Upper lobe of left lung (tissue), 6 donors: ENCODE measurements at regions not wholly inside any gene's neighbourhood (a gene's known extent, or its start where the extent isn't known, plus 50 kb on each side); places are given as distances from the start of the nearest gene placed in this dataset.
A peak's percentile ranks its signal among the peaks of the same experiment; 100 is the strongest.

Experiments
- ATAC-seq, 2 donors: fragments of 200-7000 bp; cut with Tn5 transposase; one replicate each; pipeline ENCODE4 v1.9.1; 2022; ENCODE audit warnings: mild to moderate bottlenecking in 2 of 2, moderate library complexity in 2 of 2; ENCODE audit not compliant: low FRiP score in 2 of 2
- DNase-seq, 2 donors: peaks; one replicate each; pipeline ENCODE4 v3.0.0-alpha.2; 2019 to 2020
- H3K27ac ChIP-seq, 4 donors: fragments of 200-600 bp; sonication (generic); one replicate each; pipeline ENCODE4 v1.5.1; 2016 to 2019
- H3K27me3 ChIP-seq, 4 donors: fragments of 200-600 bp; sonication (generic); one replicate each; pipeline ENCODE4 v1.5.1; 2017 to 2019
- H3K36me3 ChIP-seq, 4 donors: fragments of 200-600 bp; sonication (generic); one replicate each; pipeline ENCODE4 v1.5.1; 2016 to 2019
- H3K4me1 ChIP-seq, 4 donors: fragments of 200-600 bp; sonication (generic); one replicate each; pipeline ENCODE4 v1.5.1; 2018 to 2019
- H3K4me3 ChIP-seq, 4 donors: fragments of 200-600 bp; sonication (generic); one replicate each; pipeline ENCODE4 v1.5.1; 2017 to 2019; ENCODE audit warnings: mild to moderate bottlenecking in 2 of 4, moderate library complexity in 1 of 4
- H3K9me3 ChIP-seq, 4 donors: fragments of 200-600 bp; sonication (generic); one replicate each; pipeline ENCODE4 v1.5.1; 2018 to 2019
- EP300 ChIP-seq, 4 donors: sonication (generic); formaldehyde crosslinking; IDR thresholded peaks; one replicate each; pipeline ENCODE4 v1.5.1; 2017; ENCODE audit warnings: antibody characterized with exemption in 4 of 4, control low read depth in 2 of 4
- POLR2A ChIP-seq, 4 donors: fragments of 450-650 bp; IDR thresholded peaks; one replicate each; pipeline ENCODE4 v1.5.1; 2016 to 2017; ENCODE audit warnings: antibody characterized with exemption in 4 of 4, mild to moderate bottlenecking in 2 of 4
- POLR2AphosphoS5 ChIP-seq, 2 donors: sonication (generic); formaldehyde crosslinking; IDR thresholded peaks; one replicate each; pipeline ENCODE4 v1.5.1; 2017; ENCODE audit warnings: antibody characterized with exemption in 2 of 2
- WGBS, 2 donors: methylation state at CpG; one replicate each; pipeline ENCODE4 v1.1.5; 2017 to 2018; 5-methylcytosine and 5-hydroxymethylcytosine counted together
- TF ChIP-seq, protein P1 (sequence below), 6 experiments: fragments of 450-650 bp in 4 of 6; fragments of 200-600 bp in 2 of 6; sonication (generic) in 2 of 6; IDR thresholded peaks; one replicate each; pipeline ENCODE4 v1.5.1; 2016 to 2019; ENCODE audit warnings: antibody characterized with exemption in 6 of 6
- donor health status: DM: no; HTN: no; CAD: no; lungs with moderate emphysema.
- donor health status: DM: no; HTN: yes; CAD: no; lungs with severe emphysema.

DNA sequence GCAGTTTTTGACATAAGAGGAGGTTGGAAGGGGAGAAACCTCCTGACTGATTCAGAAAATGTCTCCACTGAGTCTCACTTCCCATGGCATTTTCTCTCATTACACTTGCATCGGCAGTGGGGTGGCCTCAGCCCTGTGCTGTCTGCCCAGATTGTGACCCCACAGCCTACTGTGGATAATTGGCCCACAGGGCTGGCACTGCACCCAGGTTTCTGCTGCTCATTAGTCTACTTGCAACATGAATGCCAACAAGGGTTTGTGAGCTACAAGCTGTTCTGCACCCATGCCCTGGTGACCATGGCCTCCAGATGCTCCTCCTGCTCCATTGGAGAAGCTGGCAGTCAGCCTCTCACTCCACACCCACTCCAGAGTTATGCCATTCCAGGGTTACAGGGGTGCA lies 296.0 kb downstream of the CTTN start:
- Histone ChIP-seq H3K27ac (no peak overlapping the region), H3K9me3 (no peaks in the 10 kb centered on the region), H3K4me1 (peaks cover 0 to 3% (median under 1%) of the 10 kb centered on the region in 4 donors), H3K27me3 (no peaks in the 10 kb centered on the region), H3K36me3 (no peaks in the 10 kb centered on the region), H3K4me3 (no peak overlapping the region)
- DNase-seq (no peak), ATAC-seq (no peak)
- TF ChIP-seq POLR2A (IDR thresholded peaks at IDR 0.05) (no peak), EP300 (IDR thresholded peaks at IDR 0.05) (no peak), POLR2AphosphoS5 (IDR thresholded peaks at IDR 0.05) (no peak)
- TF ChIP-seq, protein P1, sequence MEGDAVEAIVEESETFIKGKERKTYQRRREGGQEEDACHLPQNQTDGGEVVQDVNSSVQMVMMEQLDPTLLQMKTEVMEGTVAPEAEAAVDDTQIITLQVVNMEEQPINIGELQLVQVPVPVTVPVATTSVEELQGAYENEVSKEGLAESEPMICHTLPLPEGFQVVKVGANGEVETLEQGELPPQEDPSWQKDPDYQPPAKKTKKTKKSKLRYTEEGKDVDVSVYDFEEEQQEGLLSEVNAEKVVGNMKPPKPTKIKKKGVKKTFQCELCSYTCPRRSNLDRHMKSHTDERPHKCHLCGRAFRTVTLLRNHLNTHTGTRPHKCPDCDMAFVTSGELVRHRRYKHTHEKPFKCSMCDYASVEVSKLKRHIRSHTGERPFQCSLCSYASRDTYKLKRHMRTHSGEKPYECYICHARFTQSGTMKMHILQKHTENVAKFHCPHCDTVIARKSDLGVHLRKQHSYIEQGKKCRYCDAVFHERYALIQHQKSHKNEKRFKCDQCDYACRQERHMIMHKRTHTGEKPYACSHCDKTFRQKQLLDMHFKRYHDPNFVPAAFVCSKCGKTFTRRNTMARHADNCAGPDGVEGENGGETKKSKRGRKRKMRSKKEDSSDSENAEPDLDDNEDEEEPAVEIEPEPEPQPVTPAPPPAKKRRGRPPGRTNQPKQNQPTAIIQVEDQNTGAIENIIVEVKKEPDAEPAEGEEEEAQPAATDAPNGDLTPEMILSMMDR (IDR thresholded peaks at IDR 0.05): no peak
- 83 to 92% methylated on average over 1 of the region's 1 CpG for WGBS, 2 donors

DNA sequence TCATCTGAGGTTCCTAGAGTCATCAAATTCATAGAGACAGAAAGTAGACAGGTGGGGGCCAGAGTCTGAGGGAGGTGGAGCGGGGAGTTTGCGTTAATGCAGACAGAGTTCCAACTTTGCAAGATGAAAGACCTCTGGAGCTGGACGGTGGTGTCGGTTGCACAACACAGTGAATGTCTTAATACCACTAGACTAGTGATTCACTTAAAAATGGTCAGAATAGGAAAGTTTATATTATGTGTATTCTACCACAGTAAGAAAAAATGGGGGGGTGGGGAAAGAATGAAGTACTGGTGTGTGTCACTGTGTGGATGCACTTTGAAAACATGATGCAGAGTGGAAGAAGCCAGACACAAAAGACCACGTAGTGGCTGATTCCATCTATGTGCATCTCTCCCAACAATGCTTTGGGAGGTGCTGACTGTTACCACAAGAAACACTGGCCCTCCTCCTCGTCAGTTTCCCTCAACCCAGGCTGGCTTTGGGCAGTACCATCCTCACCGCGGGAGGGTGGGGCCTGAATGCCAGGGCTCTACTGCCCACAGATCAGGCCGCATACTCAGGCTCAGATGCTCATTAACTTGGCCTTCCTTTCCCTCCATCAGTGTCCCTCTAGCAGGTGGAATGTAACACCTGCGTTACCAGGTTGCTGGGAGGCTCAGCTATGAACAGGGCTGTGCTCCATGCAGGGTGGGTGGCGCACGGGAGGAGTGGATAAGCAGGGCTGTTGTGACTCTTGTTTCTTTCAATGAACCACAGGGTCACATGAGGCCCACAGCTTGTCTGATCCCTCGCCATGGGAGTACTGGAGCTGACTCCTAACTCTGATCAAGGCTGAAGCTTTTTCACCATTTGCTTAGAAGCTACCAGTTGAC lies 297.0 kb downstream of the CTTN start:
- H3K4me3 ChIP-seq: no peak overlapping the region
- ATAC-seq (no peak), DNase-seq (no peak)
- WGBS, 2 donors: 87 to 95% methylated on average over 8 to 13 of the region's 13 CpGs
- no peaks in the 10 kb centered on the region for H3K9me3 ChIP-seq
- no peak overlapping the region for H3K27ac ChIP-seq
- no peaks in the 10 kb centered on the region for H3K36me3 ChIP-seq
- TF ChIP-seq, protein P1 (IDR thresholded peaks at IDR 0.05): no peak
- TF ChIP-seq POLR2AphosphoS5 (IDR thresholded peaks at IDR 0.05): no peak
- TF ChIP-seq POLR2A (IDR thresholded peaks at IDR 0.05): no peak
- TF ChIP-seq EP300 (IDR thresholded peaks at IDR 0.05): no peak
- peaks cover 0 to 7% (median 2%) of the 10 kb centered on the region in 4 donors for H3K4me1 ChIP-seq
- H3K27me3 ChIP-seq: no peaks in the 10 kb centered on the region

DNA sequence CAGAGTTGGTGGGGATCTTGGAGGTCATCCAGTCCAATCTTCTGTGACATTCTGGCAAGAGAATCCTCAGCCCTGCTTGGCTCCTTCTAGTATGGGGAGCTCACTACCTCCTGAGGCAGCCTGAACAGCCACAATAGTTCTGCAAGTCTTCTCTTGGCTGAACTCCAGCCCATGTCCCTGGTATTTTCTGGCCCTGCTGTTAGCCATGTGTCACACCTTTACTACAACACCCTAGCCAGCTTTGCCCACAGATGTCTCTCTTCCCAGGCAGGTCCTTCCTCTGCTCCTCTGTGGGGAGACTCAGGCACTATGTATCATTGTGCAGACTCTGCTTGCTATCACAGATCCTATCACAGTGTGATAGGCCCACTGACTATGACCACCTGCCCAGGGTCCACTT lies 297.7 kb downstream of the CTTN start:
- H3K36me3 ChIP-seq: no peaks in the 10 kb centered on the region
- no peak for DNase-seq
- no peak for ATAC-seq
- no peaks in the 10 kb centered on the region for H3K9me3 ChIP-seq
- H3K4me3 ChIP-seq: no peak overlapping the region
- TF ChIP-seq EP300 (IDR thresholded peaks at IDR 0.05): no peak
- TF ChIP-seq, protein P1 (IDR thresholded peaks at IDR 0.05): no peak
- TF ChIP-seq POLR2AphosphoS5 (IDR thresholded peaks at IDR 0.05): no peak
- TF ChIP-seq POLR2A (IDR thresholded peaks at IDR 0.05): no peak
- H3K27ac ChIP-seq: no peak overlapping the region
- H3K4me1 ChIP-seq: peaks cover 0 to 7% (median 2%) of the 10 kb centered on the region in 4 donors
- no peaks in the 10 kb centered on the region for H3K27me3 ChIP-seq

DNA sequence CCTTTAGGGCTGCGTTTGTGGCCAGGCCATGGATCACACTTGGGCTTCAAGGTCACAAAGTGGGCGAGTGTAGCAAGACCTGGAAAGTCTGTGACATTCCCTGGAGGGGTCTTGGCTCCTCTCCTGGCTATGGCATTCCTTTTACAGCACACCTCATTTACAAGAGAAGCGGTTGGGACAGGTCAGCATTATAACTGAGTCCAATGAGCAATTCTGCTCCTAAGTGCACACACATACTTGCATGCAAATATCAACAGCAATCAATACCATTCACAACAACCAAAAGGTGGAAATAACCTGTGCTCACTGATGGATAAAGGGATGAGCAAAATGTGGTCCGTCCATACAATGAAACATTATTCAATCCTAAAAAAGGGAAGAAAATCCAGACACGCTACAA lies 298.2 kb downstream of the CTTN start:
- 89 to 94% methylated on average over 4 to 5 of the region's 5 CpGs for WGBS, 2 donors
- H3K4me3 ChIP-seq: no peak overlapping the region
- peaks cover 0 to 7% (median 2%) of the 10 kb centered on the region in 4 donors for H3K4me1 ChIP-seq
- H3K9me3 ChIP-seq: no peaks in the 10 kb centered on the region
- DNase-seq: no peak
- TF ChIP-seq POLR2AphosphoS5 (IDR thresholded peaks at IDR 0.05): no peak
- TF ChIP-seq, protein P1 (IDR thresholded peaks at IDR 0.05): no peak
- TF ChIP-seq POLR2A (IDR thresholded peaks at IDR 0.05): no peak
- no peaks in the 10 kb centered on the region for H3K27me3 ChIP-seq
- H3K27ac ChIP-seq: no peak overlapping the region
- no peak for ATAC-seq
- H3K36me3 ChIP-seq: no peaks in the 10 kb centered on the region

DNA sequence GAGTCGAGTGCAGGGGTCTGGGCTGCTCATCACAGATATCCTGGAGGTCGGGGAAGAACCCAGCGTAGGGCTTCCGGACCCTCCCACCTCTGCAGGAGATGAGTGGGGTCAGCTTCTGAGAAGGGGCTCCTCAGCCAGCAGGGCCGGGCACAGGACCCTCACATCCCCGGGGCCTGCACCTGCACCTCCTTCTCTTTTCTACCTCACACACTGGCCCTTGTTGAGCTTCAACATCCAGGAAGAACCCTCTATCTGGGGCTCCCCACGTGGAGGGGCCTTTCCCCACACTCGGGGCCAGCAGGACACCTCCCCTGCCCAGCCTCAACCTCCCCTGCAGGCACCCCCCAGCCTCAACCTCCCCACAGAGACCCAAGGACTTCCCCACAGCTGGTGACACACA lies 299.4 kb downstream of the CTTN start:
- no peaks in the 10 kb centered on the region for H3K27me3 ChIP-seq
- H3K4me1 ChIP-seq: peaks cover 0 to 7% (median 2%) of the 10 kb centered on the region in 4 donors
- ATAC-seq (no peak), DNase-seq (peak in 1 of 2 donors; percentile 32)
- no peak overlapping the region for H3K4me3 ChIP-seq
- TF ChIP-seq POLR2A (IDR thresholded peaks at IDR 0.05): no peak
- TF ChIP-seq EP300 (IDR thresholded peaks at IDR 0.05): no peak
- TF ChIP-seq, protein P1 (IDR thresholded peaks at IDR 0.05): no peak
- no peak for TF ChIP-seq POLR2AphosphoS5 (IDR thresholded peaks at IDR 0.05)
- H3K36me3 ChIP-seq: no peaks in the 10 kb centered on the region
- WGBS, 2 donors: 85 to 91% methylated on average over 8 of the region's 8 CpGs
- H3K9me3 ChIP-seq: no peaks in the 10 kb centered on the region
- H3K27ac ChIP-seq: no peak overlapping the region
